ENCODE measurements at regions not wholly inside any gene's neighbourhood (a gene's known extent, or its start where the extent isn't known, plus 50 kb on each side); places are given as distances from the start of the nearest gene placed in this dataset.

DNA sequence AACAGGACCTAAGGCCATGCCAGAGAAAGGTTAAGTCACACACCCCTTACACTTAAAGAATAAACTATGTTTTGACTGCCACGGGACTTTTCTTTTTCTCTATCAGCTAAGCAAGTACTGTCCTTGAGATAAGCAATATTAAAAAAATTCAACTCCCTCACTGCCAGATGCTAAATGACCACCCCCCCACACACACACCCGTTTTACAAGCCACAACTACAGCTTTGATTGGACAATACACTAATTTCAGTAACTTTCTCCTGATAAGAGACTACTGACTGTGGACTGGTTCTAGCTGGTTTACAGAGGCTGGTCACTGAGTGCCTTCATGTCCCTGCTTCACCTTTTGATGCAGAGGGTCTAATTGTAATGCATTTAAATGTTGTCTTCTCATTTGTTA, 63.9 kb upstream of the HOPX start:
- TF ChIP-seq POLR2AphosphoS5 (IDR thresholded peaks at IDR 0.05): no peak
- TF ChIP-seq, protein P1, sequence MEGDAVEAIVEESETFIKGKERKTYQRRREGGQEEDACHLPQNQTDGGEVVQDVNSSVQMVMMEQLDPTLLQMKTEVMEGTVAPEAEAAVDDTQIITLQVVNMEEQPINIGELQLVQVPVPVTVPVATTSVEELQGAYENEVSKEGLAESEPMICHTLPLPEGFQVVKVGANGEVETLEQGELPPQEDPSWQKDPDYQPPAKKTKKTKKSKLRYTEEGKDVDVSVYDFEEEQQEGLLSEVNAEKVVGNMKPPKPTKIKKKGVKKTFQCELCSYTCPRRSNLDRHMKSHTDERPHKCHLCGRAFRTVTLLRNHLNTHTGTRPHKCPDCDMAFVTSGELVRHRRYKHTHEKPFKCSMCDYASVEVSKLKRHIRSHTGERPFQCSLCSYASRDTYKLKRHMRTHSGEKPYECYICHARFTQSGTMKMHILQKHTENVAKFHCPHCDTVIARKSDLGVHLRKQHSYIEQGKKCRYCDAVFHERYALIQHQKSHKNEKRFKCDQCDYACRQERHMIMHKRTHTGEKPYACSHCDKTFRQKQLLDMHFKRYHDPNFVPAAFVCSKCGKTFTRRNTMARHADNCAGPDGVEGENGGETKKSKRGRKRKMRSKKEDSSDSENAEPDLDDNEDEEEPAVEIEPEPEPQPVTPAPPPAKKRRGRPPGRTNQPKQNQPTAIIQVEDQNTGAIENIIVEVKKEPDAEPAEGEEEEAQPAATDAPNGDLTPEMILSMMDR (IDR thresholded peaks at IDR 0.05): no peak
- TF ChIP-seq POLR2A (IDR thresholded peaks at IDR 0.05): no peak

Data from breast epithelium (tissue), 3 donors.